Activated naive CD8-positive, alpha-beta T cell treated with anti-CD3 and anti-CD28 coated beads for 36 hours (primary cell): ENCODE measurements at regions not wholly inside any gene's neighbourhood (a gene's known extent, or its start where the extent isn't known, plus 50 kb on each side); places are given as distances from the start of the nearest gene placed in this dataset.

Experiments
- DNase-seq: peaks from one replicate; pipeline ENCODE4 v3.0.0; 2021
- H3K27ac Mint-ChIP-seq: one replicate; pipeline ENCODE4 v1.8.0; 2022; ENCODE audit warnings: mild to moderate bottlenecking, moderate library complexity, mixed read lengths
- H3K27me3 Mint-ChIP-seq: one replicate; pipeline ENCODE4 v1.8.0; 2022; ENCODE audit warnings: mild to moderate bottlenecking, mixed read lengths
- H3K36me3 Mint-ChIP-seq: one replicate; pipeline ENCODE4 v1.8.0; 2021; ENCODE audit warnings: mild to moderate bottlenecking, mixed read lengths
- H3K4me1 Mint-ChIP-seq: one replicate; pipeline ENCODE4 v1.8.0; 2021; ENCODE audit warnings: mixed read lengths
- H3K4me3 Mint-ChIP-seq: one replicate; pipeline ENCODE4 v1.8.0; 2022; ENCODE audit warnings: mild to moderate bottlenecking, moderate library complexity, mixed read lengths
- H3K9me3 Mint-ChIP-seq: one replicate; pipeline ENCODE4 v1.8.0; 2022; ENCODE audit warnings: mixed read lengths

DNA sequence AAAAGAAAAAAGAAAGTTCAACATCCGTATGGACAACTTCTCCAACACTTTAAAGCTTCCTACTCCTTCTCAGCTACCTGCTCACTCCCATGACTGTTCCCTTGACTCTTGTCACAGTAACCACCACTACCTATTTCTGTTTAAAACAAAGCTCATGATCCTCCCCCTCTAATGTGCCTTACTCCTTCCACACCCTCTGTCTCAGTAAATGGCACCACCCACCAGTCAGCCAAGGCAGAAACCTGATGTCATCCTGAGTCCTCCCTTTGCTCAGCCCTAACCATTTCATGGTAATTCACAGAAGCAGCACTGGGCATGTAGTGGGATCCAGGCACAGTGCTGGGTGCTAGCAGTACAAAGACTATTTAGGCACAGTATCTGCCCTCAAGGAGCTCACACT is 63.0 kb upstream of the PPM1J start:
- Mint-ChIP-seq H3K4me3 (no peak overlapping the region), H3K27me3 (no peaks in the 10 kb centered on the region), H3K36me3 (no peaks in the 10 kb centered on the region), H3K4me1 (no peaks in the 10 kb centered on the region), H3K9me3 (no peaks in the 10 kb centered on the region), H3K27ac (no peak overlapping the region)
- DNase-seq: no peak

DNA sequence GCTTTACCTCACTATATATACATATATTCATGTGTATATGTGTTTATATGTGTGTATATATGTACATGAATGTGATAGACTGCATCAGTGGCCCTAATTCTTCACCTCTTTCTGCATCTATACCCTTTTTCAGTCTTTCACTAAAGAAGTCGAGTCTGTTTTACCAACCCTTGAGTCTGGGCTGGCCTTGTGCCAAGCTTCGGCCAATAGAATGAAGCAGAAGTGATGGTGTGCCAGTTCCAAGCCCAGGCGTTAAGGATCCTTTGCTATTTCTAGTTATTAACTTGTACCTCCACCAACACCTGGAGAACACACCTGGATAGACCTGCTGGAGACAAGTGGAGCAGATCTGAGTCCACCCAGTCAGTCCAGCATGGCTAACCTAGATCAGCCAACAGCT is 61.6 kb upstream of the PPM1J start:
- Mint-ChIP-seq H3K4me3 (no peak overlapping the region), H3K27me3 (peaks cover 4% of the 10 kb centered on the region), H3K36me3 (no peaks in the 10 kb centered on the region), H3K27ac (no peak overlapping the region), H3K4me1 (no peaks in the 10 kb centered on the region), H3K9me3 (no peaks in the 10 kb centered on the region)
- no peak for DNase-seq

DNA sequence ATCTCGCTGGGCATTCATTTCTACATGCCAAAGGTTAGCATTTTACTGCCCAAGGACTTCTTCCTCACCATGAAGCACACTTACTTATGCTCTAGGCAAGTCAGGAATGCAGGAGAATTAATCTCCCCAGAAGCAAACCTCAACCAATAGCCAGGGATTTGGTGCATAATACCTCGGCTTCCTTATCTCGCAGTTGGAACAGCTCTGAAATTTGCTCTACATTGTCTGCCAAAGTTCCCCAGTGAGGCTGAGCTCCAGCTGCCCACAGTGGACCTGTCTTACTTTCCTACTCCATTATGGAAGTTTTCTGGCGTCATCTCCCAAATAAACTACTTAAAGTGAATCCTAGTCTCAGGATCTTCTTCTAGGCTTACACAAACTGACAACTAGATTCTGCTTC is 57.6 kb upstream of the PPM1J start:
- Mint-ChIP-seq H3K4me3 (no peak overlapping the region), H3K4me1 (peaks cover 6% of the 10 kb centered on the region), H3K27me3 (peaks cover 11% of the 10 kb centered on the region), H3K9me3 (no peaks in the 10 kb centered on the region), H3K27ac (no peak overlapping the region), H3K36me3 (no peaks in the 10 kb centered on the region)
- no peak for DNase-seq

DNA sequence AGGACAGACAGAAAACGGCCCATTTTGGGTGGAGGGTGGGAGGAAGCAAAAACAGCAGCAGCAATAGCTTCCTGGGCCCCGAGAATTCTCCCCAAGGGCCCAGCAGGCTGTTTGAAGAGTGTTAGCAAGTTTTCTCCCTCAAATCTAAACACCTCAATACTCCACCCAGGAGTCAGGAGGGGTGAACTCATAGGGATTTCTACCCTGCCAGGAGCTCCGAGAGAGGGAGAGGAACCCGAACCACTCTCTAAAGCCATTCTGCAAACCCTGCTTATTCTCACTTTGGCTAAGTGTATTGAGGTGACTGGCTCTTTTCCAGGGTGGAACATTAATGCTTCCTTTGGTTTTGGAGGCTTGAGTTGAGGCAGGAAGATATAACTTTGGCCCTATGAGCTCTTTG is 55.6 kb upstream of the PPM1J start:
- H3K27me3 Mint-ChIP-seq: peaks cover 11% of the 10 kb centered on the region
- H3K36me3 Mint-ChIP-seq: no peaks in the 10 kb centered on the region
- H3K4me1 Mint-ChIP-seq: peaks cover 6% of the 10 kb centered on the region
- no peak overlapping the region for H3K27ac Mint-ChIP-seq
- no peak for DNase-seq
- peaks cover 2% of the 10 kb centered on the region for H3K9me3 Mint-ChIP-seq
- H3K4me3 Mint-ChIP-seq: no peak overlapping the region

DNA sequence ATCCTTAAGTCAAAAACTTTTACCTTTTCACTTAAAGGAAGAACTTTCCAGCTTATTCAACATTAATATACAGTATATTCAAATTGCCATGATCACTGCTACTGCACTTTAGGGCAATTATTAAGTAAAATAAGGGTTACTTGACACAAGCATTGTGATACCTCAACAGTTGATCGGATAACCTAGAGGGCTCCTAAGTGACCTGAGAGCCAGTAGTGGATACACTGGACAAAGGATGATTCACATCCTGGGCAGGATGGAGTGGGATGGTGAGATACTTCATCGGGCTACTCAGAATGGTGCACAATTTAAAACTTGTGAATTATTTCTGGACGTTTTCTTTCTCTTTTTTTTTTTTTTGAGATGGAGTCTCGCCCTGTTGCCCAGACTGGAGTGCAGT is 54.5 kb upstream of the PPM1J start:
- Mint-ChIP-seq H3K36me3 (no peaks in the 10 kb centered on the region), H3K27me3 (peaks cover 11% of the 10 kb centered on the region), H3K4me3 (no peak overlapping the region), H3K9me3 (peaks cover 2% of the 10 kb centered on the region), H3K27ac (no peak overlapping the region), H3K4me1 (peaks cover 6% of the 10 kb centered on the region)
- no peak for DNase-seq

DNA sequence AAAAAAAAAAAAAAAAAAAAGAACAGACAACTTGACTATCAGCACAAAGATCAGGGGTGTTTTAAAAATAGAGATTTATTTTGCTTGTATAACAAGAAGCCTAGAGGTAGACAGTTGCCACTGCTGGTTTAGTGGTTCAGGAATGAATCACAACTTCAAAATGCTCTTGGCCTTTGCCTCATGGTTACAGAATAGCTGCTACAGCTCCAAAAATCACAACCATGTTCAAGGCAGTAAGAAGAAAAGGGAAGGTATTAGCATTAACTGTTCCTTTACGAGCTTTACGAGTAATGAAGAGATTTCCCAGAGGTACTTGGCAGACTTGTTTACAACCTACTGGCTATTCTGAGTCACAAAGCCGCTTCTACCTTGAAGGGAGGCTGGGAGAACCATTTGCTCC is 52.5 kb upstream of the PPM1J start:
- H3K36me3 Mint-ChIP-seq: no peaks in the 10 kb centered on the region
- H3K9me3 Mint-ChIP-seq: peaks cover 2% of the 10 kb centered on the region
- peaks cover 16% of the 10 kb centered on the region for H3K27me3 Mint-ChIP-seq
- H3K4me3 Mint-ChIP-seq: no peak overlapping the region
- H3K4me1 Mint-ChIP-seq: peaks cover 6% of the 10 kb centered on the region
- no peak for DNase-seq
- H3K27ac Mint-ChIP-seq: no peak overlapping the region
